ENCODE measurements at regions not wholly inside any gene's neighbourhood (a gene's known extent, or its start where the extent isn't known, plus 50 kb on each side); places are given as distances from the start of the nearest gene placed in this dataset.

- no peak overlapping the region for H3K4me3 ChIP-seq (ENCODE audit: low read length)
- no peak for DNase-seq (ENCODE audit: low read depth)
- TF ChIP-seq CTCF (conservative IDR thresholded peaks at IDR 0.05; ENCODE audit: low read depth, low read length): no peak
These were observed 604.9 kb upstream of the NRG3 start for GRCh38 chr10:81270051-81270450.

DNA sequence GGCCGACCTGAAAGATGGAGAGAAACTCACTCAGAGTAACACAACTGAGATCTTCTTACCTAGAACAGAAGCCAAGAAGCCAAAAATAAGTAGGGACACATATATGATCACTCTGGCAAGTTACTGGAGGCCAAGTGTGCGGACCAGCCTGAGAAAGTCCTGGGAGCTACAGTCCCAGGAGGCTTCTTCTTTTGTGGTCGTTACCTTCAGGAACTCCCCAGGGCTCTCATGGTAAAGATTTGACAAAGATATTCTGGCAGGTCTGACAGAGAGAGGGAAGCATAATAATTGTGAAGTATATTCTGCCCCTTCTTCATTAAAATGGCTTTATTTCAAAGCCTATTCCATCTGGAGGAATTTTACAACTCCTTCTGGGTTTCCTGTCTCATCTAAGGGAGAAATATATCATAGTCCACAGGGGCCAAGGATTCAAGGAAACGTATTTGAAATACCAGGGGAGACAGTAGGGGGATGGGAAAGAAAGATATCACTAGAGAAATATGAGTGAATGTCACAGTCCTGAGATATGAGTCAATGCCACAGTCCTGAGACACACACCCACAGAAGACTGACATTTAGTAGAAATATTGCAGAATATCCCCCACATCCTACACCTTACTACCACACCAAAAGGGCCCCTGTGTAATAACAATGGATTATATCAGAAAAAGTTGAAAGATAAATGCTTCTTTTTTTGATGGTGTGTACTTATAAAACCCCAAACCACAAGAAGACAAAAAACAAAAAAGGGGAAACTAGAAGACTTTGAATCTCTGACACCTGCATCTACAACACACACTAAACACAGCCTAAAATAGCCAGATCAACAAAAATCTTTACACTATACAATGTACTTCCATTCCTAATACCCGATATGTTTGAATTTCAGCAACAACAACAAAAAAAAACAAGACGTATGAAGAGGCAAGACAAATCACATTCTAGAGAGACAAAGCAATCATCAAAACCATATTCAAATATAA lies 594.2 kb upstream of the NRG3 start:
- TF ChIP-seq CTCF (conservative IDR thresholded peaks at IDR 0.05; ENCODE audit: low read depth, low read length): no peak
- no peak overlapping the region for H3K4me3 ChIP-seq (ENCODE audit: low read length)
- no peak for DNase-seq (ENCODE audit: low read depth)

- H3K4me3 ChIP-seq (ENCODE audit: low read length): no peak overlapping the region
- no peak for DNase-seq (ENCODE audit: low read depth)
- no peak for TF ChIP-seq CTCF (conservative IDR thresholded peaks at IDR 0.05; ENCODE audit: low read depth, low read length)
These were observed 586.5 kb upstream of the NRG3 start for GRCh38 chr10:81288544-81288943.

DNA sequence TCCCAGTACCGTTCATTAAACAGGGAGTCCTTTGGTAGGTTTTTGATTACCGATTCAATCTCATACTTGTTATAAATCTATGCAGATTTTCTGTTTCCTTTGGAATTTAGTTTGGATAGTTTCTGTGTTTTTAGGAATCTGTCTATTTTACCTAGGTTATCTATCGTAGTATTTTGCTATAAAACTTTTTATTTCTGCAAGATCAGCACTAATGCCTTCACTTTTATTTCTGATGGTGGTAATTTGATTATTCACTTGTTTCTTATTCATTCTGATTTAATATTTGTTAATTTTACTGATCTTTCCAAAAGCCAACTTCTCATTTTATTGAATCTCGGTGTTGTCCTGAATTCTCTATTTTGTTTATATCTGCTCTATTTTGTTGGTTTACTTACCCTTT lies 577.7 kb upstream of the NRG3 start:
- TF ChIP-seq CTCF (conservative IDR thresholded peaks at IDR 0.05; ENCODE audit: low read depth, low read length): no peak
- no peak for DNase-seq (ENCODE audit: low read depth)
- no peak overlapping the region for H3K4me3 ChIP-seq (ENCODE audit: low read length)

- no peak overlapping the region for H3K4me3 ChIP-seq (ENCODE audit: low read length)
- no peak for DNase-seq (ENCODE audit: low read depth)
- TF ChIP-seq CTCF (conservative IDR thresholded peaks at IDR 0.05; ENCODE audit: low read depth, low read length): no peak
These were observed 571.3 kb upstream of the NRG3 start for GRCh38 chr10:81303656-81304055.

DNA sequence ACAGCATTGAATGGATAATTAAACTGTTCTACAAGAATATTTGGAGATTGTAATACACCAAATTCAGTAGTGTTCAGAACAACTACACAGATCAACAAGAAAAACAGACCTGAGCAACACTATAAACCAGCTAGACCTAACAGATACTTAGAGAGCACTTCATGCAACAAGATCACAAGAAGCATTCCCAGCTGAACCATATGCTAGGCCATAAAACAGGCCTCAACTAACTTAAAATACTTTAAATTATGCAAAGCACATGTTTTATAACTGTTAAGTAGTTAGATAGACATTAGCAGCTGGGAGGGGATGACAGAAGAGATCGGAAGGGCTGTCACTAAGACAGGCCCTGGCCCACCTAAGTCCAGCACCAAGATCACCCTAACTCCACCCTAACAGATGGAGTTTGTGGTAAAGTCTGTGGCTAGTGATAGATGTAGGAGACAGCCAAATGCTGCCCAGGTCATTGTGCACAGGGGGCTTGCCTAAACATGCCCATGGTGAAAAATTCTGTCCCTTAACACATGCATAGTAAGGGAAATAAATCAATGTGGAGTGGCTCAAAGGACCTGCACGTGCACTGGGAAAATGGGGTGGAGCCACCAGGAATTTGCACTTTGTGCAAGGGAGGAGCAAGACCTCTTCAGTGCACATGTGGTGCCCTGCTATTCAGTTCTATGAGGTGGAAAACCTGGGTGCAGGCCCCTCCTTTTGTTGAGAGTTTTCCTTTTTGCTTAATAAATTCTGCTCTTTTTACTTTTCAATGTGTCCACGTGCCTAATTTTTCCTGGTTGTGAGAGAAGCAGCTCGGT lies 567.8 kb upstream of the NRG3 start:
- H3K4me3 ChIP-seq (ENCODE audit: low read length): no peak overlapping the region
- no peak for TF ChIP-seq CTCF (conservative IDR thresholded peaks at IDR 0.05; ENCODE audit: low read depth, low read length)
- no peak for DNase-seq (ENCODE audit: low read depth)

Measured in retinal pigment epithelial cell (primary cell).